A549 (cell line): ENCODE measurements at regions not wholly inside any gene's neighbourhood (a gene's known extent, or its start where the extent isn't known, plus 50 kb on each side); places are given as distances from the start of the nearest gene placed in this dataset.

Experiments
- ATAC-seq, 2 experiments: fragments of 200-7000 bp in 1 of 2; fragments of >200 bp in 1 of 2; cut with Nextera tagmentation in 1 of 2; cut with Tn5 transposase in 1 of 2; 3 replicates each; pipeline versions ENCODE4 v1.8.0 to v1.9.1; 2018 to 2020; ENCODE audit warnings: mild to moderate bottlenecking in 1 of 2, moderate library complexity in 1 of 2
- CTCF ChIA-PET: fragments of 300-600 bp; sonication (Branson Sonifier 250); formaldehyde crosslinking; extraction: SDS; loops from one replicate; lab custom pipeline; 2021; ENCODE audit warnings: antibody characterized with exemption, inconsistent platforms; lab: Yijun Ruan, JAX
- POLR2A ChIA-PET: fragments of 350-600 bp; formaldehyde crosslinking; extraction: SDS; loops from one replicate; lab custom pipeline; 2021; ENCODE audit warnings: antibody characterized with exemption, inconsistent platforms; lab: Yijun Ruan, JAX
- DNase-seq, 2 experiments: peaks; one replicate each; pipeline versions ENCODE4 v3.0.0 to v3.0.0-alpha.2; 2011 to 2016; ENCODE audit warnings: low read depth in 1 of 2, low spot score in 1 of 2
- FAIRE-seq: peaks from 2 replicates; lab custom pipeline; 2011; peaks lifted over from hg19 to GRCh38; lab: Jason Lieb, UNC
- H3K27ac ChIP-seq, 2 experiments: fragments of >200 bp; sonication (Bioruptor Twin); formaldehyde crosslinking; 3 replicates each; pipeline ENCODE4 v1.5.1; 2016 to 2017
- H3K4me1 ChIP-seq: fragments of >200 bp; sonication (Bioruptor Twin); formaldehyde crosslinking; 3 replicates; pipeline ENCODE4 v1.6.1; 2016
- H3K4me2 ChIP-seq: fragments of >200 bp; sonication (Bioruptor Twin); formaldehyde crosslinking; 3 replicates; pipeline ENCODE4 v1.6.1; 2016
- H3K4me3 ChIP-seq: fragments of >200 bp; sonication (Bioruptor Twin); formaldehyde crosslinking; 3 replicates; pipeline ENCODE4 v1.5.1; 2016
- H3K9me3 ChIP-seq: fragments of >200 bp; sonication (Bioruptor Twin); formaldehyde crosslinking; 3 replicates; pipeline ENCODE4 v1.6.1; 2016
- BHLHE40 ChIP-seq: IDR thresholded peaks from 2 replicates; pipeline ENCODE4 v1.6.1; 2012; ENCODE audit warnings: low read depth, low read length, inconsistent platforms
- CBX8 ChIP-seq: fragments of 200-600 bp; sonication (generic); IDR thresholded peaks from 2 replicates; pipeline ENCODE4 v1.6.1; 2016
- EHF ChIP-seq: fragments of 250-450 bp; sonication (Bioruptor Pico); IDR thresholded peaks from 2 replicates; pipeline ENCODE4 v1.5.0; 2020; ENCODE audit warnings: mild to moderate bottlenecking
- EP300 ChIP-seq, 2 experiments: fragments of >200 bp; sonication (Bioruptor Twin); formaldehyde crosslinking; IDR thresholded peaks; 2 replicates in 1 of 2; 3 replicates in 1 of 2; pipeline ENCODE4 v1.6.1; 2016 to 2017
- ESRRA ChIP-seq: fragments of 150-350 bp; IDR thresholded peaks from 2 replicates; pipeline ENCODE4 v1.6.1; 2014; ENCODE audit warnings: mild to moderate bottlenecking, low read length, borderline replicate concordance
- FOSL2 ChIP-seq, 2 experiments: fragments of 450-650 bp in 1 of 2; fragments of >200 bp in 1 of 2; sonication (Bioruptor Twin) in 1 of 2; formaldehyde crosslinking; IDR thresholded peaks; 2 replicates each; pipeline versions ENCODE4 v1.5.0 to v1.6.1; 2016 to 2020; ENCODE audit warnings: mild to moderate bottlenecking in 1 of 2, moderate library complexity in 1 of 2
- HDAC2 ChIP-seq: fragments of 200-600 bp; sonication (generic); IDR thresholded peaks from 2 replicates; pipeline ENCODE4 v1.6.1; 2016
- HOXA7 ChIP-seq: fragments of 250-450 bp; sonication (Bioruptor Pico); IDR thresholded peaks from 2 replicates; pipeline ENCODE4 v1.5.0; 2020; ENCODE audit warnings: mild to moderate bottlenecking, moderate library complexity
- HOXB13 ChIP-seq: fragments of 250-450 bp; sonication (Bioruptor Pico); IDR thresholded peaks from 2 replicates; pipeline ENCODE4 v1.5.0; 2020; ENCODE audit warnings: low read depth, mild to moderate bottlenecking, moderate library complexity
- JUN ChIP-seq, 2 experiments: fragments of >200 bp; sonication (Bioruptor Twin); formaldehyde crosslinking; IDR thresholded peaks; 2 replicates in 1 of 2; 3 replicates in 1 of 2; pipeline ENCODE4 v1.6.1; 2016 to 2017
- KDM1A ChIP-seq: fragments of 200-600 bp; sonication (generic); IDR thresholded peaks from 2 replicates; pipeline ENCODE4 v1.6.1; 2016; ENCODE audit warnings: low read depth, mild to moderate bottlenecking
- MAFK ChIP-seq: fragments of 450-650 bp; IDR thresholded peaks from 2 replicates; pipeline ENCODE4 v1.6.1; 2014; ENCODE audit not compliant: partially characterized antibody
- PBX3 ChIP-seq: IDR thresholded peaks from 2 replicates; pipeline ENCODE4 v1.6.1; 2012
- PHF8 ChIP-seq: fragments of 200-600 bp; sonication (generic); IDR thresholded peaks from 2 replicates; pipeline ENCODE4 v1.6.1; 2016; ENCODE audit warnings: low read depth, mild to moderate bottlenecking, antibody characterized with exemption, moderate library complexity, borderline replicate concordance
- POLR2A ChIP-seq: IDR thresholded peaks from 2 replicates; pipeline ENCODE4 v1.6.1; 2012; ENCODE audit warnings: mild to moderate bottlenecking, low read length
- RAD21 ChIP-seq, 2 experiments: fragments of >200 bp in 1 of 2; sonication (Bioruptor Twin) in 1 of 2; formaldehyde crosslinking in 1 of 2; IDR thresholded peaks in 1 of 2; conservative IDR thresholded peaks in 1 of 2; 2 replicates in 1 of 2; 3 replicates in 1 of 2; pipeline ENCODE4 v1.6.1; 2012 to 2018; ENCODE audit warnings: inconsistent platforms in 1 of 2
- ZC3H11A ChIP-seq: fragments of 450-650 bp; IDR thresholded peaks from 2 replicates; pipeline ENCODE4 v1.6.1; 2014; ENCODE audit warnings: antibody characterized with exemption, mild to moderate bottlenecking
- ZFP36 ChIP-seq: fragments of 450-650 bp; IDR thresholded peaks from 2 replicates; pipeline ENCODE4 v1.6.1; 2014; ENCODE audit warnings: borderline replicate concordance; ENCODE audit not compliant: partially characterized antibody
- ZSCAN20 ChIP-seq: fragments of 250-450 bp; sonication (Bioruptor Pico); IDR thresholded peaks from 2 replicates; pipeline ENCODE4 v1.8.0; 2022; ENCODE audit warnings: mild to moderate bottlenecking, moderate library complexity
- WGBS: methylation state at CpG from one replicate; pipeline ENCODE4 v1.1.6; 2017; ENCODE audit errors: missing lambda C conversion rate; 5-methylcytosine and 5-hydroxymethylcytosine counted together
- TF ChIP-seq, protein P1 (sequence below): fragments of 200-600 bp; sonication (generic); IDR thresholded peaks from 2 replicates; pipeline ENCODE4 v1.6.1; 2016; ENCODE audit warnings: antibody characterized with exemption, mild to moderate bottlenecking, moderate library complexity

DNA sequence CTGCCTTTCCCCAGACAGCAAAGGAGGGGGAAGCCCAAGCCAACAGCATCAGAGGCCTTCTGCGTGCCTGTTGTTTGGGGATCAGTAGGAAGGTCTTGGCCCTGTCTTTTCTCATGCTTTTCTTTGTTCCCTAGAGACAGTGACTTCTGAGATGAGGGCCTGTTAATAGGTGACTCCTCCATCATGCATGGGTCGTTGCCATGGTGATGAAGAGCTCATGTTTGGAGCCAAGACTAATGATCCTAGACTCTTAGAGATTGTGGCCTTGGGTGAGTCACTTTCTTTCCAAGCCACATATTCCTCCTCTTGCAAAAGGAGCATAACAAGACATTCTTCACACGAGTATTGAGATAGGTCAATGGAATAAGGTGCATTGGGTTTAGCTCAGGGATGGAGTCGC is 201.1 kb upstream of the ASIC2 start:
- H3K4me2 ChIP-seq = no peak overlapping the region
- TF ChIP-seq HDAC2 (no peak), ZFP36 (no peak), EHF (CRISPR knock-in tag) (no peak), PHF8 (no peak), HOXA7 (CRISPR knock-in tag) (no peak), EP300 (IDR thresholded peaks at IDR 0.05) (no peak), CBX8 (no peak), RAD21 (conservative IDR thresholded peaks at IDR 0.05 in 1 of 2, IDR thresholded peaks at IDR 0.05 in 1 of 2) (no peak), KDM1A (no peak), FOSL2 (IDR thresholded peaks at IDR 0.05) (no peak), FOSL2 (CRISPR knock-in tag; IDR thresholded peaks at IDR 0.05) (no peak), POLR2A (no peak), BHLHE40 (no peak), HOXB13 (CRISPR knock-in tag) (no peak), ZSCAN20 (CRISPR knock-in tag) (no peak)
- TF ChIP-seq, all 56 proteins: peak for 0
- 2% methylated on average over 4 of the region's 4 CpGs for WGBS
- DNase-seq (no peak), ATAC-seq (no peak), FAIRE-seq (no peak)
- no peaks in the 10 kb centered on the region for H3K9me3 ChIP-seq
- H3K4me3 ChIP-seq = no peak overlapping the region
- ChIA-PET POLR2A (no interaction called here), CTCF (interaction anchor here (0.8 to 3.4 kb wide), 4 partner anchors 17 to 28 kb away, joined by 3 to 13 read pairs (median 3); no protein-coding TSS in a partner anchor)
- H3K27ac ChIP-seq = no peak overlapping the region
- no peaks in the 10 kb centered on the region for H3K4me1 ChIP-seq

GRCh38 chr17:33497623-33498022 is 204.5 kb upstream of the ASIC2 start:
- CTCF ChIA-PET = interaction anchor here (0.6 kb wide), 1 partner anchor 42 kb away, joined by 3 read pairs; no protein-coding TSS in a partner anchor

DNA sequence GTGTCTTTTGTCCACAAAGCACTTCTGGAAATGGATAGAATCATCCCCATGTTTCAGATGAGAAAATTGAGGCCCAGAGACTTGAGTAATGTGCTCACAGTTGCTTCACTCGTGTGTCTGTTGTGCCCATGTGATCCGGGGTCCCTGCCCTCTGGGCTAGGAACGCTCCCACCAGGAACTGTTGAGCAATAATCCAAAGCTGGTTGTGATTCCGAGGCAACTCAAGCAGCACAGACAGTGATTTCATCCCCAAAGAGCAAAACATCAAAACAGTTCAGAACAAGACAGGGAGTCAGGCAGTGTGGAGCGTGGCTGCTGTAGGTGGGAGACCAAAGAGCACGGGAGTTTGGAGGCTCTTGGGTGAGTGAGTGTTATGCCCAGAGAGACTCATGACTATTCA is 205.0 kb upstream of the ASIC2 start:
- TF ChIP-seq, protein P1, sequence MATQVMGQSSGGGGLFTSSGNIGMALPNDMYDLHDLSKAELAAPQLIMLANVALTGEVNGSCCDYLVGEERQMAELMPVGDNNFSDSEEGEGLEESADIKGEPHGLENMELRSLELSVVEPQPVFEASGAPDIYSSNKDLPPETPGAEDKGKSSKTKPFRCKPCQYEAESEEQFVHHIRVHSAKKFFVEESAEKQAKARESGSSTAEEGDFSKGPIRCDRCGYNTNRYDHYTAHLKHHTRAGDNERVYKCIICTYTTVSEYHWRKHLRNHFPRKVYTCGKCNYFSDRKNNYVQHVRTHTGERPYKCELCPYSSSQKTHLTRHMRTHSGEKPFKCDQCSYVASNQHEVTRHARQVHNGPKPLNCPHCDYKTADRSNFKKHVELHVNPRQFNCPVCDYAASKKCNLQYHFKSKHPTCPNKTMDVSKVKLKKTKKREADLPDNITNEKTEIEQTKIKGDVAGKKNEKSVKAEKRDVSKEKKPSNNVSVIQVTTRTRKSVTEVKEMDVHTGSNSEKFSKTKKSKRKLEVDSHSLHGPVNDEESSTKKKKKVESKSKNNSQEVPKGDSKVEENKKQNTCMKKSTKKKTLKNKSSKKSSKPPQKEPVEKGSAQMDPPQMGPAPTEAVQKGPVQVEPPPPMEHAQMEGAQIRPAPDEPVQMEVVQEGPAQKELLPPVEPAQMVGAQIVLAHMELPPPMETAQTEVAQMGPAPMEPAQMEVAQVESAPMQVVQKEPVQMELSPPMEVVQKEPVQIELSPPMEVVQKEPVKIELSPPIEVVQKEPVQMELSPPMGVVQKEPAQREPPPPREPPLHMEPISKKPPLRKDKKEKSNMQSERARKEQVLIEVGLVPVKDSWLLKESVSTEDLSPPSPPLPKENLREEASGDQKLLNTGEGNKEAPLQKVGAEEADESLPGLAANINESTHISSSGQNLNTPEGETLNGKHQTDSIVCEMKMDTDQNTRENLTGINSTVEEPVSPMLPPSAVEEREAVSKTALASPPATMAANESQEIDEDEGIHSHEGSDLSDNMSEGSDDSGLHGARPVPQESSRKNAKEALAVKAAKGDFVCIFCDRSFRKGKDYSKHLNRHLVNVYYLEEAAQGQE = no peak
- TF ChIP-seq RAD21 (conservative IDR thresholded peaks at IDR 0.05 in 1 of 2, IDR thresholded peaks at IDR 0.05 in 1 of 2) (no peak), JUN (IDR thresholded peaks at IDR 0.05) (no peak), ESRRA (no peak), PBX3 (no peak), HDAC2 (no peak)
- FAIRE-seq = no peak
- WGBS = 7% methylated on average over 6 of the region's 6 CpGs

More at GRCh38 chr17:33497623-33498022, 204.5 kb upstream of the ASIC2 start:
- DNase-seq (no peak), FAIRE-seq (no peak), ATAC-seq (no peak)
- no peak overlapping the region for H3K4me3 ChIP-seq
- no peak overlapping the region for H3K27ac ChIP-seq
- H3K4me2 ChIP-seq = no peak overlapping the region
- TF ChIP-seq ZC3H11A (no peak), MAFK (no peak), KDM1A (no peak), ZFP36 (peak; percentile 15)
- 3% methylated on average over 3 of the region's 3 CpGs for WGBS
- no peaks in the 10 kb centered on the region for H3K9me3 ChIP-seq
- H3K4me1 ChIP-seq = no peaks in the 10 kb centered on the region
- POLR2A ChIA-PET = no interaction called here

More for the DNA sequence above, 205.0 kb upstream of the ASIC2 start:
- Histone ChIP-seq H3K4me1 (no peaks in the 10 kb centered on the region), H3K4me2 (no peak overlapping the region), H3K4me3 (no peak overlapping the region), H3K9me3 (no peaks in the 10 kb centered on the region), H3K27ac (no peak overlapping the region)
- POLR2A ChIA-PET = no interaction called here
- no peak for DNase-seq
- ATAC-seq = no peak
- CTCF ChIA-PET = interaction anchor here (0.6 kb wide), 1 partner anchor 42 kb away, joined by 3 read pairs; no protein-coding TSS in a partner anchor
